Neuronal stem cell (in vitro differentiated cells): ENCODE measurements at regions not wholly inside any gene's neighbourhood (a gene's known extent, or its start where the extent isn't known, plus 50 kb on each side); places are given as distances from the start of the nearest gene placed in this dataset.

ENCODE experiments used
- DNase-seq: peaks from one replicate; pipeline ENCODE4 v3.0.0-alpha.2; 2013; ENCODE audit warnings: low spot score
- H2AFZ ChIP-seq: one replicate; pipeline ENCODE4 v1.6.1; 2013; ENCODE audit warnings: mild to moderate bottlenecking, low read length, inconsistent platforms
- H2AK5ac ChIP-seq: 2 replicates; pipeline ENCODE4 v1.6.1; 2013; ENCODE audit warnings: low read depth, mild to moderate bottlenecking, inconsistent platforms, low read length, moderate library complexity, mixed read lengths
- H2BK120ac ChIP-seq: 2 replicates; pipeline ENCODE4 v1.6.1; 2013; ENCODE audit warnings: low read depth, mild to moderate bottlenecking, inconsistent platforms, low read length, moderate library complexity, mixed read lengths
- H2BK12ac ChIP-seq: one replicate; pipeline ENCODE4 v1.6.1; 2013; ENCODE audit warnings: low read length, inconsistent platforms
- H2BK15ac ChIP-seq: 2 replicates; pipeline ENCODE4 v1.6.1; 2013; ENCODE audit warnings: mild to moderate bottlenecking, low read length, inconsistent platforms, mixed read lengths
- H2BK5ac ChIP-seq: one replicate; pipeline ENCODE4 v1.6.1; 2013; ENCODE audit warnings: inconsistent platforms, mild to moderate bottlenecking, low read length, moderate library complexity
- H3K14ac ChIP-seq: one replicate; pipeline ENCODE4 v1.6.1; 2013; ENCODE audit warnings: low read length, inconsistent platforms
- H3K18ac ChIP-seq: 2 replicates; pipeline ENCODE4 v1.6.1; 2013; ENCODE audit warnings: low read length, inconsistent platforms
- H3K23ac ChIP-seq: 2 replicates; pipeline ENCODE4 v1.6.1; 2013; ENCODE audit warnings: low read depth, mild to moderate bottlenecking, mixed read lengths, low read length, inconsistent platforms; ENCODE audit not compliant: poor library complexity
- H3K27ac ChIP-seq: replicated peaks from 3 replicates; pipeline ENCODE4 v1.5.1; 2013; ENCODE audit warnings: low read length, inconsistent platforms
- H3K27me3 ChIP-seq, 3 experiments: 2 replicates each; pipeline ENCODE4 v1.6.1; 2013; ENCODE audit warnings: low read length in 3 of 3, mild to moderate bottlenecking in 2 of 3, inconsistent platforms in 1 of 3, low read depth in 1 of 3, mixed read lengths in 1 of 3, moderate library complexity in 1 of 3; ENCODE audit not compliant: control insufficient read depth in 3 of 3, insufficient read depth in 3 of 3
- H3K36me3 ChIP-seq, 2 donors: replicated peaks in 1 of 2; 2 replicates each; pipeline ENCODE4 v1.6.1; 2013; ENCODE audit warnings: low read length in 2 of 2; ENCODE audit not compliant: control insufficient read depth in 2 of 2, insufficient read depth in 2 of 2
- H3K4ac ChIP-seq: 2 replicates; pipeline ENCODE4 v1.6.1; 2013; ENCODE audit warnings: inconsistent platforms, mild to moderate bottlenecking, low read length, moderate library complexity
- H3K4me1 ChIP-seq, 2 donors: 1 replicate in 1 of 2; 2 replicates in 1 of 2; pipeline ENCODE4 v1.6.1; 2013; ENCODE audit warnings: low read length in 2 of 2, low read depth in 1 of 2; ENCODE audit not compliant: control insufficient read depth in 2 of 2, insufficient read depth in 1 of 2
- H3K4me2 ChIP-seq: one replicate; pipeline ENCODE4 v1.6.1; 2013; ENCODE audit warnings: mild to moderate bottlenecking, low read length, inconsistent platforms; ENCODE audit not compliant: insufficient read depth, poor library complexity, severe bottlenecking
- H3K4me3 ChIP-seq, 2 donors: 2 replicates each; pipeline ENCODE4 v1.5.1; 2013; ENCODE audit warnings: low read length in 2 of 2, mild to moderate bottlenecking in 2 of 2, inconsistent platforms in 1 of 2, moderate library complexity in 1 of 2
- H3K79me1 ChIP-seq: one replicate; pipeline ENCODE4 v1.6.1; 2013; ENCODE audit warnings: low read depth, mild to moderate bottlenecking, inconsistent platforms, low read length, moderate library complexity
- H3K9ac ChIP-seq: one replicate; pipeline ENCODE4 v1.6.1; 2013; ENCODE audit warnings: mild to moderate bottlenecking, low read depth, low read length, inconsistent platforms; ENCODE audit not compliant: poor library complexity
- H3K9me3 ChIP-seq, 2 donors: replicated peaks in 1 of 2; 2 replicates each; pipeline versions ENCODE3 to v1.6.1; 2013; ENCODE audit warnings: low read length in 2 of 2, mild to moderate bottlenecking in 2 of 2, inconsistent platforms in 1 of 2, low read depth in 1 of 2, mixed read lengths in 1 of 2, moderate library complexity in 1 of 2; ENCODE audit not compliant: control insufficient read depth in 2 of 2, insufficient read depth in 1 of 2
- H4K8ac ChIP-seq: one replicate; pipeline ENCODE4 v1.6.1; 2013; ENCODE audit warnings: low read depth, mild to moderate bottlenecking, inconsistent platforms, low read length, moderate library complexity
- H4K91ac ChIP-seq: one replicate; pipeline ENCODE4 v1.6.1; 2013; ENCODE audit warnings: low read length, low read depth, mild to moderate bottlenecking, inconsistent platforms; ENCODE audit not compliant: poor library complexity
- WGBS, 2 donors: extraction: QIAGEN DNeasy Blood & Tissue Kit; methylation state at CpG; one replicate each; pipeline ENCODE4 v1.1.7; 2013; ENCODE audit warnings: missing lambda C conversion rate in 2 of 2, mixed read lengths in 1 of 2; ENCODE audit not compliant: insufficient read length in 2 of 2, insufficient replicate concordance in 1 of 2; ENCODE audit errors: extremely low coverage in 2 of 2; 5-methylcytosine and 5-hydroxymethylcytosine counted together

DNA sequence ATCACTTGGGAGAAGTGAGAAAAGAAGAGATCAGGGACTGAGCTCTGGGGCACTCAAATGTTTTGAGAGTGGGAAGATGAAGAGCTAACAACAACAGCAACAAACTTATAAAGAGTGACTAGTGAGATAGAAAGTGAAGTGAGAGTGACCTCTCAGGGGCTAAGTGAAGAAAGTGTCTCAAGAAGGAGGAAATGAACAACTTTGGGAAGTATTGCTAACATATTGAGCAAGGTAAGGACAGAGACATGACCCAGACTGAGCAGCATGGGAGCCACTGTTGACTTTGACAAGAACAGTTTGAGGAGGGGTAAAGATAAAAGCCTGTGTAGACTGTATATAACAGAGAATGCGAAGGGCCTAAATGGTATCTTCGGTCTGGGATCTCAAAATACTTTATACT lies 155.1 kb upstream of the BTG1 start:
- Histone ChIP-seq H2BK12ac (no peak overlapping the region), H2BK120ac (no peak overlapping the region), H3K36me3 (no peaks in the 10 kb centered on the region), H3K9me3 (no peaks in the 10 kb centered on the region), H3K27ac (no peak overlapping the region), H3K4me3 (no peak overlapping the region), H3K4ac (no peak overlapping the region), H3K9ac (no peak overlapping the region), H3K79me1 (no peaks in the 10 kb centered on the region), H4K91ac (no peak overlapping the region), H4K8ac (no peak overlapping the region), H3K14ac (no peak overlapping the region), H2BK5ac (no peak overlapping the region), H2AFZ (no peak overlapping the region), H2AK5ac (no peak overlapping the region), H3K4me1 (peaks cover 10 to 21% of the 10 kb centered on the region in 2 donors), H3K4me2 (no peak overlapping the region), H2BK15ac (no peak overlapping the region), H3K27me3 (no peaks in the 10 kb centered on the region), H3K23ac (no peak overlapping the region), H3K18ac (no peak overlapping the region)
- no CpG with 5 or more reads among the region's 2 CpGs for WGBS, 2 donors
- no peak for DNase-seq

DNA sequence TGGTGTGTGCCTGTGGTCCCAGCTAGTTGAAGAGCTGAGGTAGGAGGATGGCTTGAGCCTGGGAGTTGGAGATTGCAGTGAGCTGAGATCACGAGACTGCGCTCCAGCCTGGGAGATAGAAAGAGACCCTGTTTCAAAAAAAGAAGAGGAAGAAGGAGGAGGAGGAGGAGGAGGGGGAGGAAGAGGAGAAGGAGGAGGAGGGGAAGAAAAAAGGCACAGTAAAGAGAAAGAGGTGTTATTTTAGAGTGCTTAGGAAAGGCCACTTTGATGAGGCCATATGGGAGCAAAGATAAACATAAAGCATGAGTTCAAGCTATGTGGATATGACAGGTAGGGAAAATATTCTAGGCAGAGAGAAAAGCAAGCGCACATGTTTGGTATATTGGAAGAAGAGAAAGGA lies 154.1 kb upstream of the BTG1 start:
- no peak overlapping the region for H2AFZ ChIP-seq
- DNase-seq = no peak
- no peaks in the 10 kb centered on the region for H3K27me3 ChIP-seq
- WGBS, 2 donors = no CpG with 5 or more reads among the region's 3 CpGs
- H3K79me1 ChIP-seq = no peaks in the 10 kb centered on the region
- H3K18ac ChIP-seq = no peak overlapping the region
- no peak overlapping the region for H3K14ac ChIP-seq
- H3K27ac ChIP-seq = no peak overlapping the region
- no peak overlapping the region for H3K4me2 ChIP-seq
- no peak overlapping the region for H3K4ac ChIP-seq
- no peaks in the 10 kb centered on the region for H3K9me3 ChIP-seq
- no peak overlapping the region for H4K8ac ChIP-seq
- H3K23ac ChIP-seq = no peak overlapping the region
- no peak overlapping the region for H2AK5ac ChIP-seq
- no peak overlapping the region for H4K91ac ChIP-seq
- H2BK15ac ChIP-seq = no peak overlapping the region
- H2BK5ac ChIP-seq = no peak overlapping the region
- no peak overlapping the region for H3K9ac ChIP-seq
- H3K36me3 ChIP-seq = no peaks in the 10 kb centered on the region
- peaks cover 7 to 12% of the 10 kb centered on the region in 2 donors for H3K4me1 ChIP-seq
- H2BK120ac ChIP-seq = no peak overlapping the region
- no peak overlapping the region for H2BK12ac ChIP-seq
- H3K4me3 ChIP-seq = no peak overlapping the region

DNA sequence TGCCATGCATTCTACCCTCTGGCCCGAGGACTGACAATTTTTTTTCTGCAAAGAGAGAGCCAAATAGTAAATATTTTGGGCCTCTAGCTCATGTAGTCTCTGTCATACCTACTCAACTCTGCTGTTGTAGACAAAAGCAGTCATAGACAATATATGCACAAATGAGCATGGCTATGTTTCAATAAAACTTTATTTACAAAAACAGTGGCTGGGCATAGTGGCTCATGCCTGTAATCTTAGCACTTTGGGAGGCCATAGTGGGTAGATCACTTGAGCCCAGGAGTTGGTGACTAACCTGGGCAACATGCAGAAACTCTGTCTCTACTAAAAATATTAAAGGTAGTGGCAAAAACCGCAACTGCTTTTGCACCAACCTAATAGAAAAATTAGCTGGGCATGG lies 153.7 kb upstream of the BTG1 start:
- Histone ChIP-seq H4K8ac (no peak overlapping the region), H2AK5ac (no peak overlapping the region), H2BK15ac (no peak overlapping the region), H3K4me2 (no peak overlapping the region), H3K18ac (no peak overlapping the region), H3K27me3 (no peaks in the 10 kb centered on the region), H3K23ac (no peak overlapping the region), H3K9me3 (no peaks in the 10 kb centered on the region), H4K91ac (no peak overlapping the region), H3K14ac (no peak overlapping the region), H3K36me3 (no peaks in the 10 kb centered on the region), H3K79me1 (no peaks in the 10 kb centered on the region), H3K4me3 (no peak overlapping the region), H3K4me1 (peaks cover 10 to 11% of the 10 kb centered on the region in 2 donors), H2BK12ac (no peak overlapping the region), H2BK5ac (no peak overlapping the region), H2BK120ac (no peak overlapping the region), H3K4ac (no peak overlapping the region), H3K9ac (no peak overlapping the region), H2AFZ (no peak overlapping the region), H3K27ac (no peak overlapping the region)
- no CpG with 5 or more reads among the region's 2 CpGs for WGBS, 2 donors
- DNase-seq = no peak

DNA sequence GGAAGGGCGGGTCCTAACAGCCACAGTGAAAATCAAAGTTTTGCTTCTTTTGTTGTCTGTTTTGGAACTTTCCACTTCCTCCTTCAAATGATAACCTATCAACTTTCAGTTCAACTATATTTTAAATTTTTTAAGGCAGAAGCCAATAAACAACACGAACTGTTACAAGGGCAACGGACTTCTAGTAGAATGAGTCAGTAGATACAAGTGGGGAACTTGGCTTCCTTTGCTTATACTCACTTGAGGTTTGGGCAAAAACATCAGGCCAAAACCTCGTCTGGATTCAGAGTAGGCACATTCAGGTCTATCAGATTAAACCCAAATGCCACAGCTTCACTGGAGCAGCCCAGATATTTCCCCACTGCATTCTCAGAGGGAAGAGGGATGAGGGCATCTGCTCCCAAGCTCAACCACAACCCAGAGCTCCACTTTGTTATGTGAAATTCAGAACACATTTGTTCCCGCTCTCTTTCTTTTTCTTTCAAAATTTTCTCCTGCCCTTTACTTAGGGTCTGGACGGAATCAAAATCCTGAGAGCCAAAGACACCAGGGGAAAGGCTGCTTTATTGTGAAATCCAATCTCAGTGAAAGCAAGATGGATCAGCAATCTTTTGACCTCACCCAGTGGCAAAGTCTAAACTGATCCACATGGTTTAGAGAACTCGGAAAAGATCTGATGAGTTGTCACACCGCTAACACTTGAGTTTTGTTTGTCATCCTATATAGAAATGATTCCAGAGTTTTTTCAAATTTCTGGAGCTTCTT lies 152.5 kb upstream of the BTG1 start:
- Histone ChIP-seq H3K79me1 (no peaks in the 10 kb centered on the region), H3K23ac (no peak overlapping the region), H3K36me3 (no peaks in the 10 kb centered on the region), H3K18ac (no peak overlapping the region), H4K8ac (no peak overlapping the region), H2AK5ac (no peak overlapping the region), H2AFZ (peak overlapping the region; percentile 9), H3K9me3 (no peaks in the 10 kb centered on the region), H3K27ac (no peak overlapping the region), H2BK5ac (no peak overlapping the region), H3K4ac (no peak overlapping the region), H3K4me1 (peaks cover 4 to 7% of the 10 kb centered on the region in 2 donors), H3K4me3 (no peak overlapping the region), H3K9ac (no peak overlapping the region), H4K91ac (no peak overlapping the region), H2BK120ac (no peak overlapping the region), H3K14ac (no peak overlapping the region), H3K27me3 (no peaks in the 10 kb centered on the region), H2BK12ac (no peak overlapping the region), H3K4me2 (no peak overlapping the region), H2BK15ac (no peak overlapping the region)
- no peak for DNase-seq
- WGBS, 2 donors = no CpG with 5 or more reads among the region's 8 CpGs
